NCI-H1930 (cell line): ENCODE measurements at regions not wholly inside any gene's neighbourhood (a gene's known extent, or its start where the extent isn't known, plus 50 kb on each side); places are given as distances from the start of the nearest gene placed in this dataset.
A peak's percentile ranks its signal among the peaks of the same experiment; 100 is the strongest.

Experiments
- DNase-seq, 2 experiments: peaks; one replicate each; lab custom pipeline; 2025; lab: John Stamatoyannopoulos, UW

DNA sequence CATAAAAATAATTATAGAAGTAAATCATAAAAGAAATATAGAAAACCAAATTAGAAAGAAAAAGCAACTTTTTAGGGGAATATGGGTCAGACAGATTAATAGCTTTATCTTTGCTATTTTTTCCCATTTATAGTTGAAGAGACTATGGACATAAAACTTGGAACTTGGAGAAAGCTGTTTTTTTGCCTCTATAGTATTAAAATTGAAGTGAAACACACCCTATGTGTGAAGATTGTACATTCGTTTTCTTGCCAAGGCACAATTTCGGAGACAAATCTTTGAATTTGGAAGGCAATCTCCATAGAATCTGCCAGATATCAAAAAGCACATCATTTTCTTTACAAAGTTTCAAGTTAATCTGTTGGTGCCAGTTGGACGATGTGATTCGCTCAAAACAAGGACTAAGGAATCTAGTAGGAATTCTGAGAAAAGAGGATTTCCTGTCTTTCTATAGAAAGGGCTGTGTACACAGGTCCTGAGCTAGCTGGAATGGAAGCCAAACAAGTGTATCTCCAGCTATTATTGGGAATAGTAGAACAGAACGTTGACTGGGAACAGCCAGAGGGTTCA, 156.3 kb downstream of the SLC7A11 start:
- DNase-seq: no peak

DNA sequence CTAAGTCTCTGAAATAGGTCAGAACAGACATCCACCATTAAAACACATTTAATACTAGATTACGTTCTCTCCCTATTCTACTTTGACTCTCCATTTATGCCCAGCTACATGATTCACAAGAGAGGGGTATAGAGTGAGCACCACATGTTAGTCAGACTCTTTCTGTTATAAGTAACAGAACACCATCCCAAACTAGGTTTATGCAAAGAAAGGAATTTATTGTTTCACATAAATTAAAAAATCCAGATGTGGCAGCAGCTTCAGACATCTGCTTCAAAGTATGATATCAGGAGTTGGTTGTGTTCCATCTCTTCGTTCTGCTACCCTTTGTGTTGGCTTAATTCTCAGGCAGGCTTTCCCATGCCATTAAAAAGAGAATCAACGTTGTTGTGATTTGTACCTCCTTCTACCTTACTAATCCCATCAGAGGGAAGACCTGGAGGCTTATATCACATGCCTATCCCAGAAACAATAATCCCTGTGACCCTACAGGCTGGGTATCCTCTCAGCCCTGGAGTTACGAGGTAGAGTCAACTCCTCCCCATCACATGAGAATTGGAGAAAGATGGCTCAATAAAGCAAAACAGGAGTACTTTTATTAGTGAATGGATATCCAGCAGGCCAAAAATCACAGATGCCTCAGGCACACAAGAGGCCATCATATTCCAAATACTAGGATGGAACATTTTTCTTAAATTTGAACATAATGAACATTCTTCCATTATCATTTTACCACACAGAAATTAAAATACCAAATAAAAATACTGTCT, 163.2 kb downstream of the SLC7A11 start:
- no peak for DNase-seq

DNA sequence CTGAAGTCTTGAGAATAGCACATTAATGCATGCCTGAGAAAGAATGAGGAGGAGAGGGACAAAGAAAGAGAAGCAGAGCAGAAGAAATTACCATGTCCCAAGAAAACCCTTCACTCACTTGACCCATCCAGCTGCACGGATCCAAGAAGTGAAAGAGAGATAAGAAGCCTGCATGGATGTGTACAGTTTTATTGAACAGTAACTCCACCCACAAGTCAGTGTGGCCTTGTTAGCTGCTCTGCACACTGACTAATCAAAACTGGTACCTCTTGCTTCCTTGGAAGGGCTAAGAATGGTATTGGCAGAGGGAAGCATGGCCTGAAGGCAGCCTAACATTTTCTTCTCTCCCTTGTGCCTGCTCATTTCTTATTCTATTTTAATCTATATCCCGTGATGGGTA, 163.9 kb downstream of the SLC7A11 start:
- DNase-seq: no peak

DNA sequence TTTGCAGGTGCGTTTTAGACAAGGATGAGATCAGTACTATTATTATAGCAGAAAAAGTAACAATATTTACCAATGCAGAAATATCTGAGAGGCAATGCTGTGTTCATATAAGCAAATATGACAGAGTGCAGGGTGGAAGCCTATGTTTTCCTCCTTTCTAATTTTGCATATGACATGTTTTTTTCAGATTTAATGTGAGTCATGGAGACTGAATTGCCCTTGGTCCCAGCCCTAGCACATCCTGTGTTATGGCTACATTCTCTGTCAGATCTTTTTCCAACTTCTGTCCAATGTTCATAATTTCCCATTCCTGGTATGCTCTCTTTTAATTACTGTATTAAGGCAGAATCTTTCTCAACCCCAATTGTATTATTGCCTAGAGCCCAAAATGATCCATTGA, 165.6 kb downstream of the SLC7A11 start:
- DNase-seq: no peak

DNA sequence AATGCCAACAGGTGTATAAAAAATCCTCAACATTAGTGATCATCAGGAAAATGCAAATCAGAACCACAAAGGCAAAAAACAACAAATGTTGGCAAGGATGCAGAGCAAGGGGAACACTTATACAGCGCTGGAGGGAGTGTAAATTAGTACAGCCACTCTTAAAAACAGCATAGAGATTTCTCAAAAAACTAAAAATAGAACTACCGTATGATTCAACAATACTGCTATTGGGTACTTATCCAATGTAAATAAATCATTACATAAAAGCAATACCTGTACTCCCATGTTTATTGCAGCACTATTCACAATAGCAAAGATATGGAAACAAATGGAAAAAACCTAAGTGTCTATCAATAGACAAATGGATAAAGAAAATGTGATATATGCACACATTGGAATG, 171.3 kb downstream of the SLC7A11 start:
- DNase-seq: no peak

DNA sequence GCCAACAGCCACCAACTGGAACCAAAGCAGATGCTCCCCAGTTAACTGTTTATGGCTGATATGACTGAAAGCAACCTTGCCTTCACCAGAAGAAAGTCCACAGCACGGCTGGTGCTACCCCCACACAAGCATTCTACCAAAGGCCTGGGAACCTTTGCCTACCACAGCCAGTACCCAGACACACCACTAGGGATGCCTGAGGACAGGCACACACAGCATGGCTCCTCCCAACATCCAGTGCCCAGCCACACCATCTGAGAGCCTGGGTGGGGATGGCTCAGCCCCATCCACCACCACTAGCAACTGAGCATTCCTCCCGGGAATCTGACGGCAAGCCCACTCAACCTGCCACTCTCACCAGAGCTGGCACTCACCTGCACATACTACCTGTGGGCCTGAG, 178.6 kb downstream of the SLC7A11 start:
- DNase-seq: no peak

DNA sequence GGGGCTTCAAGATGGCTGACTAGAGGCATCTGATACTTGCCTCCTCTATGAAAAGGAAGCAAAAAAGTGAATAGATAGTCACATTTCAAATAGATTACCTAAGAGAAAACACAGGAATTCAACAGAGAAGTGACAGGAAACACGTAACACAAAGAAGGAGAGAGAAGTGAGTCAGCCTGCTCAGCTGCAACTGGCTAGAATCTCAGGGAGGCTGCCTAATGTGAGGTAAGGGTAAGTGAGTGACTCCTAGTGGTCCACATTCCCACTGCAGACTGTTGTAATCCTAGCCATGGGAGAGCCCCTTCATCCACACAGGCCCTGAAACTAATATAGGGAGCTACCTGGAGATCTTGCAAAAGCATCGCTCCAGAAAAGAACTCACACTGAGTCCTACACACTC, 179.2 kb downstream of the SLC7A11 start:
- no peak for DNase-seq

DNA sequence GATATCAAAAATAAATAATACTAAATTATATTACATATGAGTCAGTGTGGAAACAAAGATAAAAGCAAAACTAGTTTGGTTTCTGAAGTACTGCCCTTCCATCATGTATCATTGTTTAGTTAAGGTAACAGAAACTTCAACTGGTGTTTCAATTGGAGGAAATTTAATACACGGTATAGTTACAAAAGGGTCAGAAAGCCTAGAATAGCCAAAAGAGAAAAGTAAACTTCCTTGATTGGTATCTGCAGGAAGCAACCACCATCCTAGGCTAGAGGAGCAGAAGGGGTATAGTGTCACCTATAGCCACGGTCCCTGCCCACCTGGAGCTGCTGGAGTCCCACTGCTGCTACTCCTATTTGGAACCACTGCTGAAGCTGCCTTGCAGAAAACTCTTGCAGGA, 185.6 kb downstream of the SLC7A11 start:
- DNase-seq: no peak

DNA sequence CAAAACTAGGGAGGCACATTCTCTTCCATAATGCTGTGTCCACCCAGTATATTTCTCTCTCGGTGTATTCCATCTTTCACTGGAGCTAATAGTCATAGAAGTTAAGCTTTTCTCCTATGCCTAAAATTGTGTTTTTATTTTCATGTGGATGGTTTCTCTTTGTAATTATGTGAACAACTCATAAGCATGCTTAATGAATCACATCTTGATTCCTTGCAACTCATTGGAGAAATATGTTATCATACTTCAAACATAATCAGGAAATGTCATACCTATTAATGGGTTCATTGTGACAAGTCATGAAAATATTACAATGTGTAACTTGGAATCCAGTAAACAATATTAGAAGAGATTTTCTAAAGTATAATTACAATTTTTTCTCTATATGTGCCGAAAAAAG, 186.3 kb downstream of the SLC7A11 start:
- no peak for DNase-seq

DNA sequence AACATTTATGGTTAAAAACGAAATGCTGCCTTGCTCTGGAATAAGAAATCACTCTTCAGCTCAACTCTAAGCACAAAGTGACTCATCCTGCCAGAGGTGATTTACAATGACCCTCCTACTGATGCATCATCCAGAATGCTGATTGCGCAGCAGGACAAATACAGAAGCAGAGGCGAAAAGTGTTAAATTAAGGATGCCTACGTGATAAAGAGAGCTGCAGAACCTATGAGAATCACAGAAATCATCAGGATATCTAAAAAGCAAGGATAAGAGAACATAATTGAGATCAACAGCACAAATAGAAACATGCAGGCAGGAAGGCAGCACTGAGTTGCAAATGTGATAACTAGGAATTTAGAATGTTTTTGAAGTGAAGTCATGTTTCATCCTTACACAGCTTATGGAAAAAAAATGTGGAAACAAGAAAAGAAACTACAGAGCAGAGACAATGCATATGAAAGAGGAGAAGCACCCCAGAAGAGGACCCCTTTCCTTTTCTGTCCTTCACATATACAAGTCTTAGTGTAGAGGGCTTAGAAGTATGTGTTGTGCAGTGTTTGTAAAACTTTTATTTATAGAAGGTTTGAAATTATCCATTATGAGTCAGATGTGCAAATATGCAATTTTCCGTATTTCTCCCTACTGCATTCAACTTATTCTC, 188.4 kb downstream of the SLC7A11 start:
- DNase-seq: no peak

DNA sequence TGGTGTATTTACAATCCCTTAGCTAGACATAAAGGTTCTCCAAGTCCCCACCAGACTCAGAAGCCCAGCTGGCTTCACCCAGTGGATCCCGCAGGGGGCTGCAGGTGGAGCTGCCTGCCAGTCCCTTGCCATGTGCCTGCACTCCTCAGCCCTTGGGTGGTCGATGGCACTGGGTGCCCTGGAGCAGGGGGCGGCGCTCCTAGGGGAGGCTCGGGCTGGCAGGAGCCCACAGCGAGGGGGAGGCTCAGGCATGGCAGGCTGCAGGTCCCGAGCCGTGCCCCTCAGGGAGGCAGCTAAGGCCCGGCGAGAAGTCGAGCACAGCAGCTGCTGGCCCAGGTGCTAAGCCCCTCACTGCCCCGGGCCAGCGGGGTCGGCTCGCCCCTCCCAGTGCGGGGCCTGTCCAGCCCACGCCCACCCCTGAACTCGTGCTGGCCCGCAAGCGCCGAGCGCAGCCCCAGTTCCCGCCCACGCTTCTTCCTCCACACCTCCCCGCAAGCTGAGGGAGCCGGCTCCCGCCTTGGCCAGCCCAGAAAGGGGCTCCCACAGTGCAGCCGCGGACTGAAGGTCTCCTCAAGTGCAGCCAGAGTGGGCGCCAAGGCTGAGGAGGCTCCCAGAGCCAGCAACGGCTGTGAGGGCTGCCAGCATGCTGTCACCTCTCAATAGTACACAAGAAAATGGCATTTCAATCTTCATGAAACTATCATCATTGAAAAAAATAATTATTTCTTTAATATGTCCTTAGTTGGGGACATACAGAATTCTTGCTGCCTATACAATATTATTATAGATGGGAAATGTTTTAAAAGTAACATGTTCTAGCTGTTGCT, 189.1 kb downstream of the SLC7A11 start:
- DNase-seq: no peak

DNA sequence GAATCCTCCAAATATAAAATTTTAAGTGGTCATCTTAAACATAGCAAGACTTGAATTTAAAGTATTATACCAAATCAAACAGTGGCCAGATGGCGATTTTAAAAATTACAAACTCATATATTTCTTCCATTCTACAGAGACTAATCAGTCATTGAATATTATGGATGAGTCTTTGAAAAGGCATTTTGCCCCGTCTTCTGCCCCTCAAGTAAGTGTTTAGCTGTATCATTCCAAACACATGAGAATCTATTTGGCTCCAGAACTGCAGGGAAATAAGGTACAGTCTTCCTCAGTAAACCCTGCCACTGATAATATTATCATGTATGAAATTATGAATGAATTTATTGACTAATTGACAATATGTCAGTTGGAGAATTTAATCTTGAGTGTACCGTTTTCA, 191.0 kb downstream of the SLC7A11 start:
- DNase-seq: no peak

DNA sequence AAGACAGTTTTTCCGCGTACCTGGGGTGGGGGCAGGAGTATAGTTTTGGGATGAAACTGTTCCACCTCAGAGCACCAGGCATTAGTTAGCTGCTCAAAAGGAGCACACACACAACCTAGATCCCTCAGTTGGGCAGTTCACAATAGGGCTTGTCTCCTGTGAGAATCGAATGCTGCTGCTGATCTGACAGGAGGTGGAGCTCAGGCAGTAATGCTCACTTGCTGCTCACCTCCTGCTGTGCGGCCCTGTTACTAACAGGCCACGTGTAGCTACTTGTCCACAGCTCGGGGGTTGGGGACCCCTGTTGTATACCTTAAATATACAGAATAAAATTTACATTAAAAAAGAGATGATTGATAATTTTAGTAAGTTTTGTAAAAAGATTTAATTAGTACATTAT, 191.5 kb downstream of the SLC7A11 start:
- DNase-seq: no peak

DNA sequence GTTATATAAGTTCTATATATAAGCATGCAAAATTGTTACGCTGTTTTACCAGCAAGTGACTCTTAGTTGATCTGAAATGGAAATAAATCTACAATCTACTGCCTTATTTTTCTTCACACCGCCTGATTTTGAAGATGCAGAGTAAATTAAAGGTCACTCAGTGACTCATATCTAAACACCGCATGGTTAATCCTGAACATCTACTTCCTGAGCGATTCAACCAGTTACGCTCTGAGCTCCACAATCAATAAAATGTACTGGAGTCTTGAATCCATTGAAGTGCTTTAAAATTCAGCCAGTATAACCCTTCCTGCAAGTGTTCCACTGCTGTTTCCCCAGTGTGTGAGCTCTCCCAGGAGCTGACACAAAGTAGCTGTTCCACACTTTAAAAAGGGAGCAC, 192.8 kb downstream of the SLC7A11 start:
- DNase-seq: no peak

DNA sequence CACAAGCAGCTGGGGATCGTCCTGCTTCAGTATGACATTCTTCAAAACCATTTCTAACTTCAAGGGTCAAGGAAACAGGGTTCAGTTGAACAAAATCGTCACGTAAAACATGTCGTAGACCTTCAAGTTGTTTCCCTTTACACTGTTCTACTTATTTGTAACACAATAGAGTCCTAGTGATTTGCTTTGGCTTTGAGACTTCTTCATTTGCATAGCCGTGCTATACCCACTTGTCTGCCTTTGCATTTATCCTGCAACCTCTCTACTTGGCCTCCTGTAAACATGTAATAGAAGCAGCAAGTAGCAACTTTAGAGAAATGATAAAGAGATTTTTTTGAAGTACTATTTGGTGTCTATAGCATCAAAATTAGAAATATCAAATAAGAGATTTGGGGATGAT, 194.9 kb downstream of the SLC7A11 start:
- DNase-seq: no peak

DNA sequence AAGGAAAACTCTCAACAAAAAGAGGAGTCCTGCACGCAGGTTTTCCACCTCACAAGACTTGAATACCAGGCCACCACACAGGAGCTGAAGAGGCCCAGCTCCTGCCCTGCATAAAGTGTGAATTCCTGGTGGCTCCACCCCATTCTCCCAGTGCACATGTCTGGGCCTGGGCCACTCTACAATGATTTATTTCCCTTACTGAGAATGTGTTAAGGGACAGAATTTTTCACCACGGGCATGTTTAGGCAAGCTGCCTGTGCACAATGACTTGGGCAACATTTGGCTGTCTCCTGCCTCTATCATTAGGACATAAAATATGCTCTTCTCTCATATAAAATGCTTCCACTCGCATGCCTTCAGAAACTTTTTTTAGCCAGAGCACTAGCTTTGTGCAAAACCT, 197.1 kb downstream of the SLC7A11 start:
- no peak for DNase-seq

DNA sequence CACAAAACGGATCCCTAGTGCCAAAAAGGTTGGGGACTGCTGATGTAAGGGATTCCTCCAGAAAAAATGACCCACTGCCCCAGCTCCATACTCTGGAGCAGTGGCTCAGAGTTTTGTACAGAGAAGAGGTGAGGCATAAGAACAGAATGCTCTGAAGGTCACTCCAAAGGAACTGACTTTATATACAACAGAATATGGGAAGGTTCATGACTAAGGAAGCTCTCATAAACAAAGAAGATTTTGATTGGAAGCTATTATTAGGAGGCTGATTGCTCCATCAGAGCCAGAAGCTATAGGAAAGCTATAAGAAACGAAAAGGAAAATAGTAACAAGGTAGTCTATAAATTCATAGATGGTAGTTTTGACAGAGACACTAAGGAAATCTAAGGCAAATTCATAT, 203.1 kb downstream of the SLC7A11 start:
- DNase-seq: no peak

DNA sequence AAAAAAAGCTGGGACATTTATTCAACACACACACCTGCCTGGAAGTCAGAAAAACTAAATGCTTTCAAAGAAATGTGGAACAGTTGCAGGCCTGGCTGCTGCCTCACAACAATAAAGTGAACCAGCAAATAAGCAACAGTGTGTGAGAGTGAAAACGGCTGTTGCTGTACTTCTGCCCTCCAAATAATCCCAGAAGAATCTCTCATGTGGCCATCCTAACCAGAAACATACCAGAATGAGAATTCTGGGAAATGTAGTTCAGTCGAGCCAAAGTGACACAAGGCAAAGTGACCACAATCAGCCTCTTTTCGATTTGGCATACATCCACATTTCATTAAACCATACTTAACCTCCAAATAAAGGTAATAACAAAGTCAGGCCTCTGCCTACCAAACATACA, 204.5 kb downstream of the SLC7A11 start:
- no peak for DNase-seq

DNA sequence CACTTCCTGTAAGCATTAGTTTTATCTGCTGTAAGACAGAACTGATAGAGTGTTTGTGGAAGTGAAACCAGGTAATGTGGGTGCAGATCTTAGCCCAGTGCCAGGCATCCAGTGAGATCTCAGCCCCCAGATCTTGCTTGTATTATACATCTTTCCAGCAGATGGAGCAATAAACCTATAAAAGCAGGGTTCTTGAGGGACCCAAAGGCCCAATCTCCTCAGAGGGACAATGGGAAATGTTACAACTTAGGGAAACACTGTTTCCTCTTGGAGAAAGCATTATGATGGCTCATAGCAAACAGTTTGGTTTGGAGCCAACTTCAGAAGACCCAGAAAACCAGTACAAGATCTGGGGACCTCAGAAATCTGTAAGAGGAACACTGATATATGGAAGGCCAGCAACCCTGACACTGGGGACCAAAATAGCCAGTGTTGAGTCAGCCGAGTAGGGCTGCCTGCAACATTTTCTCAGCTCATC, 206.3 kb downstream of the SLC7A11 start:
- peak in 1 of 2 experiments; percentile 35 for DNase-seq

DNA sequence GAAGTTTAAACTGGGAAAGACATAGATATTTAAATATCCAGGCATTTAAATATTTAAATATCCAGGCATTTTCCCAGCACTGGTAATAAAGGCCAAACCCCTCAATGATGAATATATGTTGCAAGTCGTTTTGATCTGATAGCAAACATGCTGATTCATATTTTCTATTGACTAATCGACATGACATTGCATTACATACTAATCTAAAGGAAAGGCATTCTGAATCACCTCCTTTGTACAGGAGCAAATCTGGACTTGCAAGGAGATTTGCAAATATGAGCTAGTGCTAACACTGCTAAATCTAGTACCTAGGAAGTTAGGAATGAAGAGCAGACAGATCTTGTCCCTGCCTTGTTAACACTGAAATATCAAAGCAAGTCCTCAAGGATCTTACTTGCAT, 207.3 kb downstream of the SLC7A11 start:
- DNase-seq: no peak

DNA sequence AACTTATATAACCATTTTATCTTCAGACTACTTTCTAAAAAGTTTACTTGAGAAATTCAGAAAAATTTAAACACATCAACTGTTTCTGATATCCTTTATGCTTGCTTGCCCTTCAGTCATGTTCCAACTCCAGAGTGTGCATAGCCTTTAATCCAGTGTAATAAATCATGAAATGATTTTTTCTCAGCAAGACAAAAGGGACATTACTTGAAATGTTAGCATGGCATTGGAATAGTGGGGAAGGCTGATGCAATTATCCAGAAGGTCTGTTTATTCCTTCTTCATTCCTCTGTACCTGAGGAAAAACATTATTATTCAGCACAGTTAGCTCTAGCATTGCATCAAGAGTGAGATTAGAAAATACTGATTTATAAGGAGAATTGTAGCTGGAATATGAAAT, 209.9 kb downstream of the SLC7A11 start:
- DNase-seq: no peak

DNA sequence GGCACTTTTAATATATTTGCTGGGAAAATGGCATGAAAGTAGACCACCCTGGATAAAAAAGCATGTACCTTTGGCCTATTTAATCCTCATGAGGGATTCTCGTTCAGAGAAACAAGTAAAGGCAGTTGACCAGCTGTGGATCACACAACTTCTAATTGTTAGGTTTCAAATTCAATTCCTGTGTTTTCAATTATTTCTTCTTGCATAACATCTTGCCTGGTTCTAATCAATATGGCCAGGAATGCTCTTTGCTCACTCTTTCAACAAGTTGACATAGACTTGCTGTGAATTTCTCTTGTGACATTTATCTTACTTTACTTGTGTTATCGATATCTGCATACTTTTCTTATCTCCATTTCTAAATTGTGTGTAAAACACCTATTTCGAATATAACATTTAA, 211.8 kb downstream of the SLC7A11 start:
- no peak for DNase-seq

DNA sequence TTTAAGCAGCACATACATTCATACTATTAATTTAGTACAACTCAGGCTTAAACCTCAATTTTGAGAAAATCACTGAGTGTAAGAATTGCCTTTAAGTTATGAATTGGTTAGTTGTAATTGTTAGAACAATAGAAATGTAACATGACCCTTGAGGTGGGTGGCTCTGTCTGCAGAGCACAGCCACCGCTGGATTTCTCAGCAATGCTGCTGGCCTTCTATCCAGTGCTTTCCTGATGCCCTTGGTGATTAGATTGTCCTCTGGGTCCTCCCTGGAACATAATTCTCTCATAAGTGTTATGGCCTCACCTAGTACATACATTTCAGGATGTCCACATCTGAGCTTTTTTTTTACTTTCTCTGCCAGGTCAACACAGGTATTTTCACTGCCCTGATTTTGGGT, 213.2 kb downstream of the SLC7A11 start:
- DNase-seq: no peak
